ENCODE measurements at regions not wholly inside any gene's neighbourhood (a gene's known extent, or its start where the extent isn't known, plus 50 kb on each side); places are given as distances from the start of the nearest gene placed in this dataset.

- TF ChIP-seq CTCF (conservative IDR thresholded peaks at IDR 0.05; ENCODE audit: low read depth, low read length) (no peak), EZH2 (IDR thresholded peaks at IDR 0.05; ENCODE audit: borderline replicate concordance, low read depth, low read length, poor library complexity, severe bottlenecking) (no peak)
Observed at GRCh38 chr13:32850316-32851052, 165.7 kb upstream of the KL start.
